Natural killer cell treated with Interleukin-12 subunit alpha and Interleukin-12 subunit beta and Interleukin-15 and Interleukin-18, amount 100 ng/mL, for 72 hours (primary cell): ENCODE measurements at regions not wholly inside any gene's neighbourhood (a gene's known extent, or its start where the extent isn't known, plus 50 kb on each side); places are given as distances from the start of the nearest gene placed in this dataset.
"Not testable (repeated sequence)": the region's sequence is repeated elsewhere in the genome, so short reads cannot be mapped to it uniquely, and the experiment has no call there.

Experiments used
- ATAC-seq, 2 donors: fragments of 150-1000 bp; cut with Tn5 transposase in 1 of 2; sonication (Bioruptor Pico), chemical (Tn5 transposase) in 1 of 2; 2 replicates each; pipeline ENCODE4 v1.10.0; 2021
- DNase-seq: peaks from one replicate; pipeline ENCODE4 v3.0.0; 2022; ENCODE audit warnings: low spot score
- H3K27ac Mint-ChIP-seq, 2 donors: 1 replicate in 1 of 2; 2 replicates in 1 of 2; pipeline ENCODE4 v1.8.0; 2022; ENCODE audit warnings: mixed read lengths in 2 of 2, mild to moderate bottlenecking in 1 of 2, moderate library complexity in 1 of 2
- H3K27me3 Mint-ChIP-seq, 2 donors: 1 replicate in 1 of 2; 2 replicates in 1 of 2; pipeline ENCODE4 v1.8.0; 2022; ENCODE audit warnings: mixed read lengths in 2 of 2
- H3K36me3 Mint-ChIP-seq: one replicate; pipeline ENCODE4 v1.8.0; 2022; ENCODE audit warnings: mixed read lengths
- H3K4me1 Mint-ChIP-seq, 2 donors: 1 replicate in 1 of 2; 2 replicates in 1 of 2; pipeline ENCODE4 v1.8.0; 2022; ENCODE audit warnings: low read depth in 2 of 2, mixed read lengths in 2 of 2, mild to moderate bottlenecking in 1 of 2
- H3K4me3 Mint-ChIP-seq: one replicate; pipeline ENCODE4 v1.8.0; 2022; ENCODE audit warnings: mixed read lengths
- H3K9me3 Mint-ChIP-seq: 2 replicates; pipeline ENCODE4 v1.8.0; 2022; ENCODE audit warnings: mixed read lengths

GRCh38 chr12:129959889-129960288 is 56.1 kb upstream of the TMEM132D start:
- Mint-ChIP-seq H3K4me1 (no peaks in the 10 kb centered on the region), H3K36me3 (no peaks in the 10 kb centered on the region), H3K27me3 (peaks cover 6 to 13% of the 10 kb centered on the region in 2 donors), H3K4me3 (no peak overlapping the region), H3K27ac (no peak overlapping the region), H3K9me3 (no peaks in the 10 kb centered on the region)
- no peak for DNase-seq
- no peak for ATAC-seq

- no peaks in the 10 kb centered on the region for H3K9me3 Mint-ChIP-seq
- H3K4me1 Mint-ChIP-seq: no peaks in the 10 kb centered on the region
- H3K27ac Mint-ChIP-seq: no peak overlapping the region
- no peak overlapping the region for H3K4me3 Mint-ChIP-seq
- ATAC-seq: no peak
- H3K36me3 Mint-ChIP-seq: no peaks in the 10 kb centered on the region
- peaks cover 8 to 21% of the 10 kb centered on the region in 2 donors for H3K27me3 Mint-ChIP-seq
- no peak for DNase-seq
Measured at GRCh38 chr12:129961091-129961490, 57.3 kb upstream of the TMEM132D start.

DNA sequence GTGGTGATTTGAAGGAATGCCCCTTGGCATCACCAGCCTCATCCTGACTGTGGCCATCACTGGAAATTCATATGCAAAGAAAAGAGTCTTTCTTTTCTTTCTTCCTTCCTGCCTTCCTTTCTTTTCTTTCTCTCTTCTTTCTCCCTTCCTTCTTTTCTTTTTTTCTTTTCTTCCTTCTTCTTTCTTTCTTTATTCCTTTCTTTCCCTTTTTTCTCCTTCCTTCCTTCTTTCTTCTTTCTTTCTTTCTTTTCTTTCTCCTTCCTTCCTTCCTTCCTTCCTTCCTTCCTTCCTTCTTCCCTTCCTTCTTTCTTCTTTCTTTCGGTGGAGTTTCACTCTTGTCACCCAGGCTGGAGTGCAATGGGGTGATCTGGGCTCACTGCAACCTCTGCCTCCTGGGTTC is 58.0 kb upstream of the TMEM132D start:
- Mint-ChIP-seq H3K27me3 (peaks cover 8 to 21% of the 10 kb centered on the region in 2 donors), H3K4me1 (no peaks in the 10 kb centered on the region), H3K9me3 (no peaks in the 10 kb centered on the region), H3K4me3 (no peak overlapping the region), H3K27ac (no peak overlapping the region), H3K36me3 (no peaks in the 10 kb centered on the region)
- DNase-seq: no peak
- no peak for ATAC-seq

DNA sequence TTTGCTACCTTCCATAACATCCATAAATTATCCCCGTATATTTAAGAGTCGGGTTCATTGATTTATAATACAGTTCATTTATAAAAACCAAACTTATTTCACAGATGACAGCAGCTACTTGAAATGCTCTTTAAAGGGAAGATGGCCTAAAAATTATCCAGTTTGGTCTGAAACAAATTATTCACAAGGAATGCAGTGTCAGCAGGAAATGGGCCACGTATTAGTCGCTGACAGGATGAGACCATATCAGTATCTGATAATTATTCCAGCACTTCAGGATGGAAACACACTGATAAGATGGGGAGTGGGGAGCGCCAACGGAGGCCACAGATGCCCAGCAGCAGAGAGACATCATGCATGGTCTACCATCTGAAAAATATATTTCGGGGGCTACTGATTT is 60.5 kb upstream of the TMEM132D start:
- no peak for DNase-seq
- no peak overlapping the region for H3K27ac Mint-ChIP-seq
- no peaks in the 10 kb centered on the region for H3K36me3 Mint-ChIP-seq
- peaks cover 8 to 21% of the 10 kb centered on the region in 2 donors for H3K27me3 Mint-ChIP-seq
- H3K4me1 Mint-ChIP-seq: no peaks in the 10 kb centered on the region
- H3K4me3 Mint-ChIP-seq: no peak overlapping the region
- H3K9me3 Mint-ChIP-seq: no peaks in the 10 kb centered on the region
- no peak for ATAC-seq

GRCh38 chr12:129964826-129965457 is 61.1 kb upstream of the TMEM132D start:
- no peak for ATAC-seq

DNA sequence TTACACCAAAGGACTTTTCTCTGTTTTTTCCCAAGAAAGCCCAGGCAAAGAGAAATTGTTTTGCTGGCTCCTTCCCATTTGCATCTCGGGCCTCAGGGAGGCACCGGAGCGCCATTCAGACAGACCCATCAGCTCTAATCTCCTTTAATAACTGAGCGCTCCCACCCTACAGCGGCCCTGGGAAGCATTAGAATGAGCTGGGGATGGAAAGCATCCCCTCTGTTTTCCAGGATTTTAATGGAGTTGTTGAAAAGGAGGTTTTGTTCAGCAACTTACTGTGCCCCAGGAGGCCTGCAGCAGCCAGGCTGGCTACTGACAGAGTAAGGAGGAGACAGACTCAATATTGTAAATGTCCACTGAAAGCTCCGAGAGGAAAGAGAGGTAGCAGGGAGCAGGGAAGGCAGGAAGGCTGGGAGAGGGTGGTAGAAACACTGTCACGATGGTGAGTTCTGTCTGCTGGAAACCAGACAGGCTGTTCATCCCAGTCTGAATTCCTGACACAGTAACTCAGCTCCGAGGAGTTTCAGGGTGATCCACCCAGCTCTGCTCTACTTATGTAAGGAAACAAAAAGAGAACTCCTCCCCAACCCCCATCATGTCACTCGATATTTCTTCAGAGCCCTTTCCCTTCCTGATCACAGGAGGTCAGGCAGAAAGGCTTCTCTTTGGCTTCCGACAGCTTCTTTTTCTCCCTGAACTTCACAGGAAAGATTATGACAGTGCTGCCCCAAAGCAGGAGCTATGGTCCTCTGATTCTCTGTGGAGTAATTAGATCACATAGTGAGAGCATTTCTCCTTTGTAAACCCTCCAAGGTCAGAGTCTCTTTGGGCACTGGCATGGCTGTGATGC is 62.5 kb upstream of the TMEM132D start:
- Mint-ChIP-seq H3K36me3 (no peaks in the 10 kb centered on the region), H3K4me3 (no peak overlapping the region), H3K9me3 (no peaks in the 10 kb centered on the region), H3K27me3 (peaks cover 11 to 28% of the 10 kb centered on the region in 2 donors), H3K27ac (no peak overlapping the region), H3K4me1 (no peaks in the 10 kb centered on the region)
- DNase-seq: no peak
- ATAC-seq: no peak

More at GRCh38 chr12:129964826-129965457, 61.1 kb upstream of the TMEM132D start:
- Mint-ChIP-seq H3K27me3 (peaks cover 9 to 23% of the 10 kb centered on the region in 2 donors), H3K9me3 (no peaks in the 10 kb centered on the region), H3K36me3 (no peaks in the 10 kb centered on the region), H3K4me3 (no peak overlapping the region), H3K4me1 (no peaks in the 10 kb centered on the region), H3K27ac (no peak overlapping the region)
- DNase-seq: no peak

- no peaks in the 10 kb centered on the region for H3K9me3 Mint-ChIP-seq
- no peak for DNase-seq
- H3K27me3 Mint-ChIP-seq: peaks cover 11 to 31% of the 10 kb centered on the region in 2 donors
- no peak overlapping the region for H3K4me3 Mint-ChIP-seq
- H3K27ac Mint-ChIP-seq: no peak overlapping the region
- H3K4me1 Mint-ChIP-seq: no peaks in the 10 kb centered on the region
- no peak for ATAC-seq
- no peaks in the 10 kb centered on the region for H3K36me3 Mint-ChIP-seq
Measured at GRCh38 chr12:129971721-129972120, 67.9 kb upstream of the TMEM132D start.

GRCh38 chr12:129973236-129973961 is 69.6 kb upstream of the TMEM132D start:
- no peak overlapping the region for H3K27ac Mint-ChIP-seq
- H3K9me3 Mint-ChIP-seq: no peaks in the 10 kb centered on the region
- ATAC-seq (no peak), DNase-seq (no peak)
- peaks cover 11 to 38% of the 10 kb centered on the region in 2 donors for H3K27me3 Mint-ChIP-seq
- H3K4me3 Mint-ChIP-seq: no peak overlapping the region
- H3K36me3 Mint-ChIP-seq: no peaks in the 10 kb centered on the region
- no peaks in the 10 kb centered on the region for H3K4me1 Mint-ChIP-seq

DNA sequence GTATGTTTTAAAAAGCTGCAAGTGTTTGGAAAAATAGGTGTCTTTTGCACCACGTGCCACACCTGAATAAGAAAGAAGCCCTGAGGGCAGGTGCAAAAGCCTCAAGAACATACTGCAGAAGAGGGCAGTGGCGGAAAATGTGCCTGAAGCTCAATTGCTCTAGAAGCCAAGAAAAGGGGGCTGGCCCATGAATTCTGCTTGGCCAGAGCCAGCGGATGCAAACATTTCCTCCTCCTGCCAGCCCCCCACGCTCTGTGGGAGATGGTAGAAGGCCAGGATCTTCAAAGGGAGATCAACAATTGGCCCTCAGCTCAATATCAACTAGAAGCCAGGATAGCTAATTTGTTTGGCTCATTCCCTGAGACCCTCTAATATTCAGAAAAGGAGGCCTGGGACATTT is 80.3 kb upstream of the TMEM132D start:
- peaks cover 28 to 46% of the 10 kb centered on the region in 2 donors for H3K27me3 Mint-ChIP-seq
- H3K9me3 Mint-ChIP-seq: peaks cover 20% of the 10 kb centered on the region
- H3K4me3 Mint-ChIP-seq: no peak overlapping the region

DNA sequence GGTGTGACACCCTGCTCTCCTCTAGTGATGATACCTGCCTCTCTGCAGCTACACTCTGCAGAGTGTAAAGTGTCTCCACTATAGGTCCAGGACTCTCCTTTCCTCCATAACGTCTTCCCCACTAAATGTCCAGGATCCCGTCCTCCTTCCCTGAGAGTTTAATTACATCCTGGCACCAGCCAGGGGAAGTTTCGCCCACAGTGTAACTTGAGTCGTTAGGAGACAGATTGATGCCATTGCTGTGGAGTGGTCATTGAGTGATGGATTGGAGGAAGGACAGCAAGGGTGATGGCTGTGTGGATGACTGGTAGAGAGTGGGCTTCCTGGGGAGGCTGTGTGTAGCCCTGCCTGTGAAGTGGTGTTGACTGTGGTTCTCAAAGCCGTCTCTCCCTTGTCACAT is 84.0 kb upstream of the TMEM132D start:
- Mint-ChIP-seq H3K27ac (no peak overlapping the region), H3K27me3 (peaks cover 26 to 44% of the 10 kb centered on the region in 2 donors), H3K36me3 (no peaks in the 10 kb centered on the region), H3K4me3 (no peak overlapping the region), H3K4me1 (no peaks in the 10 kb centered on the region), H3K9me3 (peaks cover 11% of the 10 kb centered on the region)
- DNase-seq (no peak), ATAC-seq (no peak)

More for the DNA sequence above, 80.3 kb upstream of the TMEM132D start:
- H3K36me3 Mint-ChIP-seq: no peaks in the 10 kb centered on the region
- no peaks in the 10 kb centered on the region for H3K4me1 Mint-ChIP-seq
- DNase-seq (no peak), ATAC-seq (no peak)
- H3K27ac Mint-ChIP-seq: no peak overlapping the region

GRCh38 chr12:129994634-129995033 is 90.8 kb upstream of the TMEM132D start:
- Mint-ChIP-seq H3K27ac (no peak overlapping the region), H3K4me3 (no peak overlapping the region), H3K36me3 (no peaks in the 10 kb centered on the region), H3K27me3 (peaks cover 10 to 19% of the 10 kb centered on the region in 2 donors), H3K9me3 (peaks cover 11% of the 10 kb centered on the region), H3K4me1 (no peaks in the 10 kb centered on the region)
- no peak for DNase-seq
- ATAC-seq: no peak

- DNase-seq: no peak
- Mint-ChIP-seq H3K9me3 (peaks cover 5% of the 10 kb centered on the region), H3K36me3 (no peaks in the 10 kb centered on the region), H3K27me3 (peaks cover 4 to 9% of the 10 kb centered on the region in 2 donors), H3K27ac (no peak overlapping the region), H3K4me1 (no peaks in the 10 kb centered on the region), H3K4me3 (no peak overlapping the region)
- ATAC-seq: peak in 1 of 2 donors; percentile 43
Measured at GRCh38 chr12:129997239-129997638, 93.4 kb upstream of the TMEM132D start.

DNA sequence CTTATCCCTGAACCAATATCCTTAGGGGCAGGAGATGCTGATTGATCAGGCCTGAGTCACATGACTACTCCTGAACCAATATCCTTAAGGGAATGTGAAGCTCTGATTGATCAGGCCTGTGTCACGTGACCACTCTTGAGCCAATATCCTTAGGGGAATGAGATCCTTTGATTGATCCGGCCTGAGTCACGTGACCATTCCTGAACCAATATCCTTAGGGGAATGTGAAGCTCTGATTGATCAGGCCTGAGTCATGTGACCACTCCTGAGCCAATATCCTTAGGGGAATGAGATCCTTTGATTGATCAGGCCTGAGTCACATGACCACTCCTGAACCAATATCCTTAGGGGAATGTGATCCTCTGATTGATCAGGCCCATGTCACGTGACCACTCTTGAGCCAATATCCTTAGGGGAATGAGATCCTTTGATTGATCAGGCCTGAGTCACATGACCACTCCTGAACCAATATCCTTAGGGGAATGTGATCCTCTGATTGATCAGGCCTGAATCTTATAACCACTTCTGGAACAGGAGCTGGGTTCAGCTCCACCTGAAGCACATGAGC is 100.6 kb upstream of the TMEM132D start:
- not testable (repeated sequence) for H3K27me3 Mint-ChIP-seq, H3K9me3 Mint-ChIP-seq, DNase-seq, H3K36me3 Mint-ChIP-seq, H3K4me1 Mint-ChIP-seq, H3K27ac Mint-ChIP-seq, ATAC-seq, H3K4me3 Mint-ChIP-seq
